Activated CD4-positive, alpha-beta T cell treated with anti-CD3 and anti-CD28 coated beads, Interleukin-2, amount 50 U/mL, for 1 hour (primary cell): ENCODE measurements at regions not wholly inside any gene's neighbourhood (a gene's known extent, or its start where the extent isn't known, plus 50 kb on each side); places are given as distances from the start of the nearest gene placed in this dataset.

Source experiments
- DNase-seq: peaks from one replicate; pipeline ENCODE4 v3.0.0-alpha.2; 2020

- DNase-seq = no peak
These were observed 125.1 kb upstream of the RGMA start for GRCh38 chr15:93214106-93214505.

GRCh38 chr15:93213281-93213680 is 124.3 kb upstream of the RGMA start:
- DNase-seq = no peak

DNA sequence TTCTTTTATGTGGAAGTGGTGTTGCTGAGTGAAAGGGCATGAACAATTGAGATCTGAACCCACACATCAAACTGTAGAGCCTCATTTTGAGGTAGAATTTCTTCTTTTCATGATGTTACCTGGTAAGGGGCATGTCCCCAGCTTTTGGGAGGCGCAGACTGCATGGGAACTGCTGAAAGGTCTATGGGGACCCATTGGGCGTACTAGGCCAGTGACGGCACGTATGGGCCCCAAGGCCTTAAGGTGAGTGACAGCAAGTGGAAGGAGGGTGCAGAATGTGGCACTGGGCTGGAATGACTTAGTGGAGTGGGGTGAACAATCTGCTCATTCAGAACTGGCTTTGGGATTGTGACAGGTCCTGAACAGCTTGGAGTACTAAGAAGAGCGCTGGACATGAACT is 123.6 kb upstream of the RGMA start:
- DNase-seq = no peak

GRCh38 chr15:93210995-93211394 is 122.0 kb upstream of the RGMA start:
- no peak for DNase-seq

- no peak for DNase-seq
These were observed 120.9 kb upstream of the RGMA start for GRCh38 chr15:93209690-93210445.

DNA sequence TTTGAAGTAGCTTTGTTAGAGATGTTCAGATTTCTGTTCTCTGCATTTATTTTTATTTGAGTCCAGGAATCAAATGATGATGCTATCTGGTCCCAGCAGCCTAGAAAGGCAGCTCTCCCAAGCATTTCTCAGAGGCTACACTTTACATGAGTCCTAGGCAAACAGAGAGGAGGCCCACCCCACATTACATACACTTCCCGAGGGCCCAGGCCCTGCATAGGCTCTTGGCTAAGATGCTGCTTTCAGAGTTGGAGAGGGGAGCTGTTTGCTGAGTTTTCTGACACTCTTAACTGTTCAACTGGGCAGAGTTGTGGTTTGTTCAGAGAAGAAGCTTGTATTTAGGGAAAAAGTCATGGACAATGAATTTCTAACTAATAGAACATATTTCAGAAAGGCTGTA is 117.9 kb upstream of the RGMA start:
- no peak for DNase-seq

DNA sequence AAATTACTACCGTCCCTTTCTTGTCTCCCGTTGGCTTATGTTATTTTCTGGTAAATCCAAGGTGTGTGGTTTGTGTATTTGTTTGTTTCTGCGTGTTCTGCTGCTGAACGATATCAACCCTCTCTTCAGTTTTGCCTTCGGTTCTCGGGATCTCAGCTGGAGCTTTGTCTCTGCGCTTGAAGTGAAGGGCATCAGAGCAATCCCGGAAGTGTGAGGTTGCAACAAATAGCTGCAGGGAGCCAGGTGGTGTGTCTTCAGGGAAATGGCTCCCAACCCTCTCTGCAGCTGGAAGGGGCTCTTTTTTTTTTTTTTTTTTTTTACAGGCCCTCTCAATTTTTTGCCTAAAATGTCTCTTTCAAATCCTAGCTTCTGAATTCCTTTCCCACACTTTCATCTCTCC is 116.4 kb upstream of the RGMA start:
- no peak for DNase-seq

DNA sequence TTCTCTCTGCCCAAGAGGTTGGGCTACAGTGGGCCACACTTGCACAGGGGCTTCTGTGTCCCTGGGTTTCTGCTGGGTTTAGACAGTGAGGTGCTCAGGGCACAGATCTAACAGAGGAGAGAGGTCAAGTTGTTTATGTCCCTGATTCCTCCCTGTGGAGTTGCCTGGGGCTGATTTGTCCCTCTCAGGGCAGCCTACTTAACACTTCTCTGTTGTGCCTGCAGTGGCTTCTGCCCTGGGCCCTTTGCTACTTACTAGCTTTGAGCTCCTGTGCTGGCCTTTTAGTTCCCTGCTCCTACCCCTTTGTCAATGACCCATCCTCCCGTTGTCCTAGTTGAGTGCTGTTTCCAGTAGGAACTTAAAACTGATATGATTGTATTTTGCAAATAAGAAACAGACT is 114.0 kb upstream of the RGMA start:
- no peak for DNase-seq

GRCh38 chr15:93202405-93202804 is 113.4 kb upstream of the RGMA start:
- no peak for DNase-seq

DNA sequence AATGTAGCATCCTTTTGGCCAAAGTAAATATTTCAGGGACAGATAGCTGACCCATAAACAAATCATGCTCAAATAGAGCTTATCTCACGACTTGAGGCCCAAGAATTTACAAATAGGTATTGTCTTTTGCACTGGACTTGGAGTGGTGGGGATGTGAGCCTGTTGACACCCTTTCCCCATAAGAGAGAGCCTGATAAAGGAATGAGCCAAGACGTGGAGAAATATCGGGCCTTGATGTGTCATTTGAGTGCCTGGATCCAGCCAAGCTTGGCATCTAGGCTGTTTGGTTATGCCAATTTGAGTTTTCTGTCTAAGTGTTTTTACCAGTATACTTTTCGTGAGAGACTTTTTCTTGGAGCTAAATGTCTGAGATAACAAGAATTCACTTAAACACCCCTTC is 112.9 kb upstream of the RGMA start:
- DNase-seq = no peak

DNA sequence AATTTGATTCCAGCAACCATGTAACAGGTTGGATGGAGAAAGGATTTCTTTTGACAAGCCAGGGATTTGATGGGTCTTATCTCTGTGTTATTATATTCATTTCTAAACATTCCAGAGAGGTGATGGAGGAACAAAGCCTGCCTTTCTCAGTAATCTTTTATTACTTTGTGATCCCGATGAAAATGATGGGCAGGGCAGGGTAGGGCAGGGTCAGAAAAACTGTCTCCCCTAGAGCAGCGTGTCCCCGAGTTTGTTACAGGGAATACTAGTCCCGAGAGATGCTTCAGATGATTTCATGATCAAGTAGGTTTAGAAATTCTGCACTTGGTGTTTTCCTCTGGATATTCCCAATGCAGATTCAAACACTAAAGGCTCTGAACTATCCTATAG is 111.8 kb upstream of the RGMA start:
- DNase-seq = no peak

- no peak for DNase-seq
These were observed 111.2 kb upstream of the RGMA start for GRCh38 chr15:93200081-93200836.

- DNase-seq = no peak
These were observed 107.2 kb upstream of the RGMA start for GRCh38 chr15:93196135-93196670.

DNA sequence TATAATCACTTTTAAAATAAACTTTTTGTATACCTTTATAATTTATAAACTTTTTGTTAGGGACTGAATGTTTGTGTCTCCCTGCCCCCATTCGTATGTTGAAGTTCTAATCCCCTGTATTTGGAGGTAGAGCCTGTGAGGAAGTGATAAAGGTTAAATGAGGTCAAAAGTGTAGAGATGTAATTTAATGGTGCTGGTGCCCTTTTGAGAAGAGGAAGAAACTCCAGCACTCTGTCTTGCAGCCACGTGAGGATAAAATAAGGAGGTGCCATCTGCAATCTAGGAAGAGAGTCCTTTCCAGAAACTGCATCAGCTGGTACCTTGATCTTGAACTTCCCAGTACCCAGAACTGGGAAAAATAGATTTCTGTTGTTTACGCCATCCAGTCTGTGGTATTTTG is 106.1 kb upstream of the RGMA start:
- no peak for DNase-seq

GRCh38 chr15:93190238-93190637 is 101.2 kb upstream of the RGMA start:
- no peak for DNase-seq

DNA sequence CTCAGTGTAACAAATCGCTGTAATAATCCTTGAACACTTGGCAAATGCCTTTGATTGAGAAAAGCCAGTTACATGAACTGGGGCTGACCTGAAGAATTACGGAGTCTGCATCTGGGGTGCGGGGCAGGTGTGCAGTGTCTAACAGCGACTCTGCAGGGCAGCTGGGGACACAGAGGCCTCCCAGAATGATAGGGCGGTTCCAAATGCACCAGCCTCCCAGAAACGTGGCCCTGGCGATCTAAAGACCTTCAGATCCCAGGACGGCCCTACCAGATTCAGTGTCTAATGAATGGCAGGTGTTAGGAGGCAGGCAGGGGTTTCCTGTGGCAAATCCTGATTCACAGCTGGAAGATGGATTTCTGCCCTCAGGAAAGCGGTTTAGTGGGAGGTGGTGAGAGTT is 100.5 kb upstream of the RGMA start:
- DNase-seq = no peak

DNA sequence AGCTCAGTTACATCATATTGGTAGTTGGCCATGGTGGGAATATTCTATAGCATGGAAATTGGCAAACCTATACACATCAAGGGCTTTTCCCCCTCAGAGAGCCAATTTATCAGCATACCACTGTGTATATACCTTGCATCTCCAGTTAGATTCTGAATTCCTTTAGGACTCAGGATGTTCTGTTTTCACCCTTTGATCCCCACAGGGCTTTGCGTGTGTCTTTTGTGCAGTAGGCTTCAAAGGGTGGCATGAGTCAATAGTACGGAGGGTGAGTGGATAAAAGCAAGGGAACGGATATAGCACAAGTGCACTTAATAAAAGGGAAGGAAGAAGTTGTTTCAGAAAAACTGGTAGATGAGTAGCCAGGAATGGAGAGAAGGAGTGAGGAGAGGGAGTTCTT is 99.2 kb upstream of the RGMA start:
- no peak for DNase-seq

GRCh38 chr15:93185796-93186195 is 96.8 kb upstream of the RGMA start:
- DNase-seq = no peak

- DNase-seq = no peak
These were observed 93.7 kb upstream of the RGMA start for GRCh38 chr15:93182703-93183205.

DNA sequence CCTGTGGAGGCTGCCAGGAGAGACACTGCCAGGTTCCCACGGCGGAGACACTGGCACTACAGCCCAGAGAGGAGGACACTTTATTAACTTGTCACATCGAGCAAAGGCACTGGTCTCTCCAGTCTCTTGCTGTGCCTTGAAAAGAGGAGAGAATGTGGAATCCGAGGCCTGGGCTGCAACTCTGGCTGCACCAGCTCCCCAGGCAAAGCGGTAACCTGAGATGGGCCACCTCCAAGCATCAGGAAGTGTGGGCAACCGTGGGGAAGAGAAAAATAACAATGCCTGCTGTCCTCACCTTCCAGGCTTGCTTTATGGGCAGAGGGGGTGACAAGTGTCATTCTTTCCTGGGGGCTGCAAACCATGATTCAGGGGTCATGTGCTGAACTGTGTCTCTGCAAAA is 91.6 kb upstream of the RGMA start:
- no peak for DNase-seq

- no peak for DNase-seq
These were observed 91.1 kb upstream of the RGMA start for GRCh38 chr15:93180128-93180527.

DNA sequence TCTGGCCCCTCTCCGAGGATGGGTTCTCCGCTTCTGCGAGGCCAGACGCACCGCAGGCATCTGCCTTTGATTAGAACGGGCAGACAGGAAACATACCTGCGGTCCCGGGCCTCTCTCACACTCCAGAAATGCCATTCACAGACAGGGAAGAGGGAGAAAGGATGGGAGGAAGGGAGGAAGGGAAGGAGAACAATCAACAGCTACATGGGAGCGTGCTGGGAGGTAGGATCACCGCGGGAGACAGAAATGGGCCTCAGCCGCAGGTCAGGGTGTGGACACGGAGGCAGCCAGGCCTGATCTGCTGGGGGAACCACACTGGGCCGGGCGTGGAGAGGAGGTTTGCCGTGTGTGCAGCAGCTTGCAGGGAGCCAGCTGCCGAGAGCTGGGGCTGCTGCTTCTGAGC is 90.7 kb upstream of the RGMA start:
- DNase-seq = no peak

DNA sequence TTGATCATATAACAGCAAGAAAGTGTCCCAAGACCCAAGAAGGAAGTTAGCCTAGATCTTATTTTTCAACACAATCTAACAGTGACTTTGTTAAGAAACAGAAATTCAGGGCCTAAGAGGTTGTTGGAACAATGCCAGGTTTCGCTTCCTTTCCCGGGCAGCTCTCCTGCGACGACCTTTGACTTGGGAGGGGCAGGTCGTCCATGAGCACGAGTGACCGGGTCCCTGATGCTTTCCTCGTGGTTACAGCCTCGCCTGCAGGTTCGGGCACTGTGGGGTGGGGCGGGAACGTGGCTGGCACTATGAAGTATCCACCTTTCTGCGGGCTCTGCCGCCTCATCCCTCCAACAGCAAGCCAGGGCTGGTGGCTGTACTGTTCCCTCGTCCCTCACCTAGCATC is 90.1 kb upstream of the RGMA start:
- DNase-seq = no peak

DNA sequence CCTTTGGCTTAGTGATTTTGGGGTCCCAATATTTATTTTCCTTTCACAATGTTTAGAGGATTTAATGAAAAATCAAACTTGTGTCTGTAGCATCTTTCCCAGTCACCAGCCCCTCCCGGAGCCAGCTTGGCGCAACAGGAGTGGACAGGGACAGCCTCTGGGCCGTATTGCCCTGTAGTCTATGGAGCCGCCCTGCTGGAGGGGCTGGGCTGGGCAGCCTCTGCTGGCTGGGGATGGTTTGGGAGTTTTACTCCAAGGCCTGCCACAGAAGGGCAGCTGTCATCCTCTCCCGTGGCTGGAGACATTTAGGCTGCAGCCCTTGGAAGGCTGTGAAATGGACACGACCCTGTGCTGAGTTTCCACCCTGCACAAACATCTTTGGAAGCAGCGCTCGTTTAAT is 89.4 kb upstream of the RGMA start:
- no peak for DNase-seq
